Gastroesophageal sphincter (tissue), 4 donors: ENCODE measurements at regions not wholly inside any gene's neighbourhood (a gene's known extent, or its start where the extent isn't known, plus 50 kb on each side); places are given as distances from the start of the nearest gene placed in this dataset.
"Not testable (repeated sequence)": the region's sequence is repeated elsewhere in the genome, so short reads cannot be mapped to it uniquely, and the experiment has no call there.

Experiments used
- ATAC-seq: fragments of 150-250 bp; one replicate; pipeline ENCODE4 v1.9.1; 2016; ENCODE audit warnings: mild to moderate bottlenecking, moderate library complexity
- H3K27ac ChIP-seq, 4 donors: fragments of 200-600 bp; sonication (generic) in 3 of 4; 1 replicate in 3 of 4; 2 replicates in 1 of 4; pipeline ENCODE4 v1.5.1; 2016 to 2019
- H3K27me3 ChIP-seq: fragments of 200-600 bp; sonication (generic); one replicate; pipeline ENCODE4 v1.5.1; 2019
- H3K36me3 ChIP-seq, 2 donors: fragments of 200-600 bp; sonication (generic); one replicate each; pipeline ENCODE4 v1.5.1; 2019; ENCODE audit warnings: control low read depth in 1 of 2
- H3K4me1 ChIP-seq, 3 donors: fragments of 200-600 bp; sonication (generic); 1 replicate in 2 of 3; 2 replicates in 1 of 3; pipeline ENCODE4 v1.5.1; 2016 to 2019; ENCODE audit warnings: control low read depth in 2 of 3
- H3K4me3 ChIP-seq, 2 donors: fragments of 200-600 bp; sonication (generic); one replicate each; pipeline ENCODE4 v1.5.1; 2019; ENCODE audit warnings: mild to moderate bottlenecking in 1 of 2, moderate library complexity in 1 of 2
- H3K9me3 ChIP-seq, 3 donors: fragments of 200-600 bp; sonication (generic); one replicate each; pipeline ENCODE4 v1.5.1; 2017 to 2019; ENCODE audit warnings: control low read depth in 2 of 3
- EP300 ChIP-seq: sonication (generic); formaldehyde crosslinking; IDR thresholded peaks from one replicate; pipeline ENCODE4 v1.6.1; 2017; ENCODE audit warnings: antibody characterized with exemption, mild to moderate bottlenecking
- POLR2A ChIP-seq, 2 donors: fragments of 450-650 bp; IDR thresholded peaks; one replicate each; pipeline ENCODE4 v1.6.1; 2017; ENCODE audit warnings: antibody characterized with exemption in 2 of 2, mild to moderate bottlenecking in 2 of 2, moderate library complexity in 1 of 2
- POLR2AphosphoS5 ChIP-seq: sonication (generic); formaldehyde crosslinking; IDR thresholded peaks from one replicate; pipeline ENCODE4 v1.6.1; 2017; ENCODE audit warnings: antibody characterized with exemption
- WGBS, 2 donors: methylation state at CpG; one replicate each; pipeline ENCODE4 v1.1.5; 2018; ENCODE audit warnings: low coverage in 1 of 2; 5-methylcytosine and 5-hydroxymethylcytosine counted together
- TF ChIP-seq, protein P1 (sequence below), 4 experiments: fragments of 200-600 bp in 2 of 4; fragments of 450-650 bp in 2 of 4; sonication (generic) in 1 of 4; IDR thresholded peaks; one replicate each; pipeline ENCODE4 v1.5.1; 2017 to 2019; ENCODE audit warnings: antibody characterized with exemption in 4 of 4, mild to moderate bottlenecking in 2 of 4, moderate library complexity in 2 of 4

DNA sequence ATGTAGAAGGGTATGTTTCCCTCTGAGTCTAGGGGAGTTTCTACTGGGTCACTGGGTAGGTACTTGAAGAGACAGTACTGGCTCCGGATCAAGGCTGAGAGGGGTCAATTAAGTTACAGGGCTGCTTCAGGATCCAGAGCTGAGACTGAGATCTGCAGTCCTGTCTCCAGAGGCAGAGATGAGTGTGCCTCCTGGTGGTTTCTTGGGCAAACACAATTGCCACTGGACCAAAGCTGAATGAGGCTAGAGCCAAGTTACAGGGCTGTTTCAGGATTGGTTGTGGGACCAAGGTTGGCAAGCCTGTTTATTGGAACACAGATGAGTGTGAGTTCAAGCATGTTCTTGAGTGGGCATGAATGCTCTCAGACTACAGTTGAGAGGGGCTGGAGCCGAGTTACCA is 157.9 kb downstream of the ADCYAP1 start:
- Histone ChIP-seq H3K27me3 (no peaks in the 10 kb centered on the region), H3K36me3 (no peaks in the 10 kb centered on the region), H3K4me1 (no peaks in the 10 kb centered on the region), H3K27ac (no peak overlapping the region), H3K9me3 (peaks cover 0 to 14% (median 0%) of the 10 kb centered on the region in 3 donors), H3K4me3 (no peak overlapping the region)
- 63 to 80% methylated on average over 1 to 2 of the region's 2 CpGs for WGBS, 2 donors
- no peak for TF ChIP-seq POLR2AphosphoS5
- TF ChIP-seq POLR2A (IDR thresholded peaks at IDR 0.05): no peak
- TF ChIP-seq, protein P1, sequence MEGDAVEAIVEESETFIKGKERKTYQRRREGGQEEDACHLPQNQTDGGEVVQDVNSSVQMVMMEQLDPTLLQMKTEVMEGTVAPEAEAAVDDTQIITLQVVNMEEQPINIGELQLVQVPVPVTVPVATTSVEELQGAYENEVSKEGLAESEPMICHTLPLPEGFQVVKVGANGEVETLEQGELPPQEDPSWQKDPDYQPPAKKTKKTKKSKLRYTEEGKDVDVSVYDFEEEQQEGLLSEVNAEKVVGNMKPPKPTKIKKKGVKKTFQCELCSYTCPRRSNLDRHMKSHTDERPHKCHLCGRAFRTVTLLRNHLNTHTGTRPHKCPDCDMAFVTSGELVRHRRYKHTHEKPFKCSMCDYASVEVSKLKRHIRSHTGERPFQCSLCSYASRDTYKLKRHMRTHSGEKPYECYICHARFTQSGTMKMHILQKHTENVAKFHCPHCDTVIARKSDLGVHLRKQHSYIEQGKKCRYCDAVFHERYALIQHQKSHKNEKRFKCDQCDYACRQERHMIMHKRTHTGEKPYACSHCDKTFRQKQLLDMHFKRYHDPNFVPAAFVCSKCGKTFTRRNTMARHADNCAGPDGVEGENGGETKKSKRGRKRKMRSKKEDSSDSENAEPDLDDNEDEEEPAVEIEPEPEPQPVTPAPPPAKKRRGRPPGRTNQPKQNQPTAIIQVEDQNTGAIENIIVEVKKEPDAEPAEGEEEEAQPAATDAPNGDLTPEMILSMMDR (IDR thresholded peaks at IDR 0.05): no peak
- TF ChIP-seq EP300: no peak
- ATAC-seq: no peak

DNA sequence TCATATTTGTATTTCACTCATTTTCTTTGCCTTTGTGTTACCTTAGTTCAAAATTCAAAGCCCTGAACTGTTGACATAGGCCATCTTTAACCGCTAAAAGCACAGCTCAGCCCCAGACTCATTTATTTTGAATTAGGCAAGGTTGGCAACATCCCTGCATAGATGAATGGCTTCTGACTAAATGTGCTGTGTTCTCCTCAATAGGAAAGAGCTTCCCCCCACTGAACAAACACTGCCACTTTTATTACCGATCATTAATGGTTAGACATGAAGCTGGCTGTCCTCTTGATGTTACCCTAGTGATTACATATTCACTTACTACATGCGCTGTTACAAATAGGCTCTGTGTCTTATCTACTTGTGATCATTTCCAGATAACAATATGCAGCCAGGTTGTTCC is 170.7 kb downstream of the ADCYAP1 start:
- no peak overlapping the region for H3K27ac ChIP-seq
- H3K4me3 ChIP-seq: no peak overlapping the region
- no peak for ATAC-seq
- no peaks in the 10 kb centered on the region for H3K4me1 ChIP-seq
- H3K9me3 ChIP-seq: no peaks in the 10 kb centered on the region
- 49 to 55% methylated on average over 2 to 3 of the region's 3 CpGs for WGBS, 2 donors
- TF ChIP-seq EP300 (no peak), POLR2AphosphoS5 (no peak), POLR2A (IDR thresholded peaks at IDR 0.05) (no peak)
- TF ChIP-seq, protein P1 (IDR thresholded peaks at IDR 0.05): no peak
- H3K27me3 ChIP-seq: no peaks in the 10 kb centered on the region
- H3K36me3 ChIP-seq: no peaks in the 10 kb centered on the region

DNA sequence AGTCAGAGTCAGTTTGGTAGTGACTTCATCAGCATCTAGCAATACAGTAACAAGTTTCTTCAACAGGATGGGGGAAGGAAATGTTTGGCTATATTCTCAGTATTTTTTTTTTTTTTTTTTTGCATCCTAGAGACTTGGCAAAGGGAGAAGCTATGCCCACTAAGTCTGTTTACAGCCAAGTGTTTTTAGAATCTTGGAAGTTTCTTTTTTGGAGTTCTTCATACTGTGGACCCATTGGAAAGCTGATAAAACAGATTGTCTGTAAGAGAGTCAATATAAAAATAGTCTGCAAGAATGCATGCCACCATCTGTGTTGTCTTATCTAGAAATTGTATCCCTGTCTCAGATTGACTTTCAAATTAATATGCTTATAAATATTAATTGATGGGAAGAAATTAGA is 171.2 kb downstream of the ADCYAP1 start:
- no peaks in the 10 kb centered on the region for H3K27me3 ChIP-seq
- H3K27ac ChIP-seq: no peak overlapping the region
- no peaks in the 10 kb centered on the region for H3K4me1 ChIP-seq
- no peaks in the 10 kb centered on the region for H3K36me3 ChIP-seq
- no peak overlapping the region for H3K4me3 ChIP-seq
- ATAC-seq: no peak
- H3K9me3 ChIP-seq: no peaks in the 10 kb centered on the region
- no peak for TF ChIP-seq EP300
- TF ChIP-seq POLR2AphosphoS5: no peak
- TF ChIP-seq POLR2A (IDR thresholded peaks at IDR 0.05): no peak
- TF ChIP-seq, protein P1 (IDR thresholded peaks at IDR 0.05): no peak

DNA sequence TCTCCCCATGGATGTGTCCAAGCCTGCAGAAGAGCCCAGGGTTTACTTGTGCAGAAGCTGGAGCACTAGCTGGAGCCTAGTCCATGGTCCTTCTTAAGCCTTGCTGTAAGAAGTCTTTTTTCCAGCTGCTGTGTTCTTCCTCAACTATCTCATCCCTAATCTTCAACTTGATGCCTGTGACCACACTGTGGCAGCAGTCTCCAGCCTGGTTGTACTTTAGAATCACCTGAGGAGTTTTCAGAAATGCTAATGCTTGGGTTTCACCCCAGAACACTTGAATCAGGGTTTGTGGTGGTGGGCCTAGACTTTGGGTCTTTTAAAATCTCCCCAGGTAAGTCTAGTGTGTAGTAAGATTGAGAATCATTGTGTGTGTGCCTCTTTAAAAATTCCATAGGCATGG is 173.6 kb downstream of the ADCYAP1 start:
- ATAC-seq: no peak
- Histone ChIP-seq H3K4me3 (no peak overlapping the region), H3K27ac (no peak overlapping the region), H3K36me3 (no peaks in the 10 kb centered on the region), H3K27me3 (no peaks in the 10 kb centered on the region), H3K9me3 (no peaks in the 10 kb centered on the region), H3K4me1 (no peaks in the 10 kb centered on the region)
- TF ChIP-seq POLR2AphosphoS5: no peak

DNA sequence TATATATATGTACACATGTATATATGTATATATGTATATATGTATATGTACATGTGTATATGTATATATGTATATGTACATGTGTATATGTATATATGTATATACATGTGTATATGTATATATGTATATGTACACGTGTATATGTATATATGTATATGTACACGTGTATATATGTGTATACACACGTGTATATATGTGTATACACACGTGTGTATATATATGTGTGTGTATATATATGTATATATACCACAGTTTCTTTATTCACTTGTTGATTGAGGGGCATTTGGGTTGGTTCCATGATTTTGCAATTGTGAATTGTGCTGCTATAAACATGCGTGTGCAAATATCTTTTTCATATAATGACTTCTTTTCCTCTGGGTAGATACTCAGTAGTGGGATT is 179.0 kb downstream of the ADCYAP1 start:
- H3K27me3 ChIP-seq, H3K27ac ChIP-seq, ATAC-seq, H3K4me3 ChIP-seq, H3K36me3 ChIP-seq, H3K4me1 ChIP-seq: not testable (repeated sequence)
- H3K9me3 ChIP-seq: peaks cover 0 to 11% (median 0%) of the 10 kb centered on the region in 3 donors
- WGBS, 2 donors: 46 to 63% methylated on average over 5 of the region's 5 CpGs

DNA sequence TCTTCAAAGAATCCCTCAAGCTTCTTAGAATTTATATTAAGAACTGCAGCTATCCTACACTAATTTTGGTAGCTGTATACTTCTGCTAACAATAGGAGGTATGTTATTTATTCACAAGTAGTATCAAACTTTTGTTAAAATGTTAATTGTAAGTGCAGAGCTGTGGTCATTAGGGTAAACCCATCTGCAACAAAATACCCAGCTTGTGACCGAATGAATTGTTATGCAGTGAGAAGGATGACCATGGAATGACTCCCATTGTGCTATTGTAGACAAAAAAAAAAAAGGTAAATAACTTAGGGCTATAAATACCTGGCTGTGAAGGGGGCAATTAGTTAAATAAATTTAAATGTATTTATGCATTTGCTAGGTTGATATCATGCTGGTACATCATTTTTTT is 186.1 kb downstream of the ADCYAP1 start:
- WGBS, 2 donors: 52 to 75% methylated on average over 1 of the region's 1 CpG
- no peaks in the 10 kb centered on the region for H3K36me3 ChIP-seq
- ATAC-seq: no peak
- no peaks in the 10 kb centered on the region for H3K27me3 ChIP-seq
- no peak overlapping the region for H3K4me3 ChIP-seq
- H3K27ac ChIP-seq: no peak overlapping the region
- TF ChIP-seq, protein P1 (IDR thresholded peaks at IDR 0.05): no peak
- TF ChIP-seq POLR2AphosphoS5 (no peak), EP300 (no peak), POLR2A (IDR thresholded peaks at IDR 0.05) (no peak)
- H3K4me1 ChIP-seq: no peaks in the 10 kb centered on the region
- peaks cover 0 to 17% (median 0%) of the 10 kb centered on the region in 3 donors for H3K9me3 ChIP-seq
